ENCODE measurements at regions not wholly inside any gene's neighbourhood (a gene's known extent, or its start where the extent isn't known, plus 50 kb on each side); places are given as distances from the start of the nearest gene placed in this dataset.

- H3K4me1 ChIP-seq (ENCODE audit: control insufficient read depth, insufficient read depth, low read length, poor library complexity, severe bottlenecking), result peaks cover 28% of the 10 kb centered on the region
- H3K36me3 ChIP-seq (ENCODE audit: control insufficient read depth, insufficient read depth, low read length), result no peaks in the 10 kb centered on the region
- no peak overlapping the region for H3K4me3 ChIP-seq (ENCODE audit: extremely low read depth, insufficient read depth, low read length, poor library complexity, severe bottlenecking)
- H3K9me3 ChIP-seq (ENCODE audit: control insufficient read depth, low read length), result no peaks in the 10 kb centered on the region
- WGBS, 2 experiments (ENCODE audit: insufficient coverage in 2 of 2), result 100% methylated on average over 2 to 3 of the region's 4 CpGs
- no peak overlapping the region for H3K27ac ChIP-seq (ENCODE audit: low read depth, low read length, severe bottlenecking)
Observed at GRCh38 chr15:96276438-96277210, 53.9 kb upstream of the NR2F2 start.
